Dedifferentiated amniotic fluid mesenchymal stem cell (primary cell): ENCODE measurements at regions not wholly inside any gene's neighbourhood (a gene's known extent, or its start where the extent isn't known, plus 50 kb on each side); places are given as distances from the start of the nearest gene placed in this dataset.

Experiments used
- DNase-seq: peaks from one replicate; pipeline ENCODE4 v3.0.0-alpha.2; 2016; ENCODE audit errors: extremely low spot score

DNA sequence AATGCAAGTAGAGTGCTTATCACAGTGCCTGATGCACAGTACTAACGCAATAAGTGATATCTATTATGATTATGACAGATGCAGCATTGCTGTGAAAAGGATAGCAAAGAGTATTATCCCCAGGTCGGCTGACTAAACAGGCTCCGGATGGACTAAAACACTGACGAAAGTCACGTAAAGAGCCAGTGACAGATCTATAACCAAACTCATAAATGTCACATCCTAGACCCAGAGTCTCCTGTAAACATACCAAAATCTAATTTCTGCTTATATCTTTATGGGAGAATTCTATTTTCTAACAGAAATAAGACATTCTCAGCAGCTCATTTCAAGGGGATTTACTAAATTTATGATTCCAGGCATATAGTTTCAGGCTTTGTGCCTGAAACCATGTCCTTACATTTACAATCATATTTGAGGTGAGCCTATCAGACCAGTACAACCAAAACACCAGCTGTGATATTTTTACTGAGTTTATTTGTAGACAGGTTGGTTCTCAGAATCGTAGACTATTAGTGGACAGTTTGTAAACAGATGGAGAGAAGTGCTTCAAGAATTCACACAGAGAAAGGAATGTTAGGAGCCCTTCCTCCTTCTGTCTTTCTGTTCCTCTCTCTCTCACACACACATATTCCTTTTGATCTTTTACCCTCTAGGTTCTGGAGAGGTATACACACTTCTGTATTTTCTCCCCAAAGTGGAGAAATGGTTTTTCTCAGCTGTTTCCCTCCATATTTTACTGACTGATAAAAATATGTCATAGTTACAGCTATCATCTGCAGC is 52.4 kb upstream of the WDR26 start:
- DNase-seq, result no peak

DNA sequence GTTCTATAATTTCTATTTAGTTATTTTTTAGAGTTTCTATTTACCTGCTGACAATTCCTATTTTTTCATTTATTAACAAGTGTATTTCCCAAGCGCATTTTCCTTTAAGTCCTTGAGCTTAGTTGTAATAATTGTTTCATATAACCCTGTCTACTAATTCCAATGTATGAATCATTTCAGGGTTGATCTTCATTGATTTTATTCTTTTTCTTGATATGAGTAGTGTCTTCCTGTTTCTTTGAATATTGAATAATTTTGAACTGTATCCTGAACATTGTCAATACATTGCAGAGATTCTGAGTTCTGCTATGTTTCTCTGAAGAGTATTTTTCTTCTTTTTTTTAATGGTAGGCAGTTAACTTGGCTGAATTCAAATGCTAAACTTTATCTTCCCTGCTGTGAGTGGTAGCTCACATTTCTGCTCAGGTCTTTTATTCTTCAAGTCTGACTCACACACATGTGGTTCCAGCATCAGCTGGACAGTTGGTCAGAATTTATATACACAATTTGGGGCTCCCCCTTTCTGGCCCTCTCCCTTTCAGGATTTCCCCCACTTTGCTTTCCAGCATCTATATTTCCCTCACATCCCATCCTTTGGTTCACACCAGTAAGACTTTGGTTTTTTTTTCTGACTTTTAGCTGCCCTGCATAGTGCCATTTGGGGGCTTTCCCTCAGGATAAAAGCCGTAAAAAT is 54.4 kb upstream of the WDR26 start:
- DNase-seq, result no peak

DNA sequence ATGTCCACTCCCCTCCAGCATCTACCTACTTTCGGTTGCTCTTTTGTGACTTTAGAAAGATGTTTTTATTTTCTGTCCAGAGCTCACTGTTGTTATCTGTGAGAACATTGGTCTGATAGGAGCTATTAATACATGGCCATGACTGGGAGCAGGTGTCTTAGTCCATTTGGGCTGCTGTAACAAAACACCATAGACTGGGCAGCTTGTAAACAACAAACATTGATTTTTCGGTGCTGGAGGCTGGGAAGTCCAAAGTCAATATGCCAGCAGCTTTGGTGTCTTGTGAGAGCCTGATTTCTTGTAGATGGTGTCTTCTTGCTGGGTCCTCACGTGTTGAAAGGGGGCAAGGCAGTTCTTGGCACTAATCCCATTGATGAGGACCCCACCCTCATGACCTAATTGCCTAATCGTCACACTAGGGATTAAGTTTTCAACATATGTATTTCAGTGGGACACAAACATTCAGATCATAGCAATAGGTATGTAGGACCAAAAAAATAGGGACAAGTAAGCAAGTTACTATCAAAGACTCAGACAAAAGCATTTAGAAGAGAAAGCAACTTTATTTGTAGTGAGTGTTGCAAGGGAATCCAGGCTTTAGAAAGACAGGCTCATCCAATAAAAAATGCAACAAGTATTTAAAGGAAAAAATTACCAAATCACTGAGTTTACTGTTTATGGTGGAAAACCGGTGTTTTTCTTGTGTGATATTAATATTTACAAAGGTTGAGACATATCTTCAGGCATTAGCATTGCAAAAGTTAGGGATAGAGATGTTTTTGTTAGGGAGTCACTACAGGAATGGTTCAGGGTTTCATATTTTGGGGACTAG is 55.2 kb upstream of the WDR26 start:
- no peak for DNase-seq

DNA sequence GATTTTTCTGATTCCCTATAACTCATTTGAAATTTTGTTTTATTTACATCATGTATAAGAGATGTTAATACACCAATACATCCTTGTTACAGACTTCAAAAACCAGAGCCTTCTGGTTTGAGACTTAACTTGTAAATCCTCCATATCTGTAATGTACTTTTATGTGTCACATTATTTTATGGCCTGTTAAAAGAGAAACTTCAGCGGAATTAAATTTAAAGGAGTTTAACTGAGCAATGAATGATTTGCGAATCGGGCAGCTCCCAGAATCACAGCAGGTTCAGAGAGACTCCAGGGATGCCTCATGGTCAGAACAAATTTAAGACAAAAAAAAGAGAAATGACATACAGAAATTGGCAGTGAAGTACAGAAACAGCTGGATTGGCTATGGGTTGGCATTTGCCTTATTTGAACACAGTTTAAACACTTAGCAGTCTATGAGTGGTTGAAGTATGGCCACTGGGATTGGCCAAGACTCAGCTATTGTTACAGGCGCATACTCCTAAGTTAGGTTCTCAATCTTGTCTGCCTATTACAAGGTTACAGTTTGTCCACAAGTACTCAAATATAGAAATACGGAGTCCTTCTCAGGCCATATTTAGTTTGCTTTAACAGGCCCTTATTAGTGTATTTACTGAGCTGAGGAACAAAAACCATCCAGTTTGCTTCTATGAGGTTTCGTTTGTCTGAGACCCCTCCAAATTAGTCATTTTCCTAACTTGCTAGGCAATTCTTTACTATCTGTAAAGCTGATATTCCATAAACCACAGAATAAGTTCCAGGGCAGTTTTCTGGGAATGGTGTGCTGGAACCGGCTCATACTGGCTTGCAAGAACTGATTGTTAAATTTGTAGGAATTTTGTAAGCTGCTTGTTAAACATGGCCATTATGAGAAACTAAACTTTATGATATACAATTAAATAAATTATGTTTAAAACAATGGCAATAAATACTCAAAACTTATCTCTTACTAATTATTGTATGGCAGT is 56.2 kb upstream of the WDR26 start:
- no peak for DNase-seq

DNA sequence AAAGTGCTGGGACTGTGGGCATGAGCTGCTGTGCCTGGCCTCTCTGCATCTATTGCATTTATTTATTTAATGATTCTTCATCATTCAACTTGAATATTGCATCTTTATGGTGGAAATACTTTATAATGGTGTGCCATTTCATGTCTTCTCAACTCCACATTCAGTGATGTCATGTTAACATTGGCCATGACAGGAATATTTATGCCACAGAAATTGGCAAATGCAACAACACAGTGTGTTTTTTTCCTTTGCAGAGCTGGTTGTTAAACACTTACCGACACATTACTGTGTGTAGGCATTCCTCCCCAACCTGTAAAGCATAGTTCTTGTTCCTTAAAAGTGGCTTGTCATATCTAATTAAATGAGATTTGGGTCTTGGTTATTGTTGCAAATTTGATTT is 57.4 kb upstream of the WDR26 start:
- no peak for DNase-seq

DNA sequence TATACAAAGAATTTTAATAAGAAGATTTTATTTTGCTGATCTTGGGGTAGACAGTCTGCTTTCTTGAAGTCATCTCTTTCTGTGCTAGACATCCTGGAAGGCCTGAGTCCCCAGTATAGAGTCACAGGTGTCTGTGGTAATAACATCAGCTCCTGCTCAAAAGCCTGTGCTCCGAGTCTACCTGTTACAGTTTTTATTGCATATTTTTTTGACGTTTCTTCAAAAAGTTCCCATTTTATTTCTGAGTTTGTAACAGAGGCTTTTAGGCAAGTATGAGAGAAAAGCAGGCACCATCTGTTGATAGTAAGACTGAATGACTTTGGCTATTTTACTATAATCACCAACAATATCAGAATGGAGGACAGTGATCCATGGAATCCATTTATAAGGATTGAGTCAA is 58.0 kb upstream of the WDR26 start:
- no peak for DNase-seq

DNA sequence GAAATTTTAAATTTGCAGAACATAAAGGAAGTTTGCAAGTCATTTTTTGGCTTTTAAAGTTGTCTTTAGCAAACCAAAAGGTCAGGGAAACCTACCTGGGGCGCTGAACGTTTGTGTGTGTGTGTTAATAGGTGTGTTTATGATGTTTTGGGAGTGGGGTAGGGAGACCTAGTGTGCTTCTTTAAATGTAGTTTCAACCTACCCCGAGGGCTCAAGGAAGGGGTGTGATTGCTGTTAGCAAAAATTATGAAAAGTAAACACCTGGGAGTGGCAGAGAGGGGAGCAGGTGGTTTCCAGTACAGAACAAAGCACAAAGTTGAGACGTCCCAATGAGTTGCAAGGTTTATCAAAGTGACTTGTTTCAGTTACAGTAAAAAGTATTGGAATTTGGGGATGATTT is 58.7 kb upstream of the WDR26 start:
- DNase-seq, result no peak

DNA sequence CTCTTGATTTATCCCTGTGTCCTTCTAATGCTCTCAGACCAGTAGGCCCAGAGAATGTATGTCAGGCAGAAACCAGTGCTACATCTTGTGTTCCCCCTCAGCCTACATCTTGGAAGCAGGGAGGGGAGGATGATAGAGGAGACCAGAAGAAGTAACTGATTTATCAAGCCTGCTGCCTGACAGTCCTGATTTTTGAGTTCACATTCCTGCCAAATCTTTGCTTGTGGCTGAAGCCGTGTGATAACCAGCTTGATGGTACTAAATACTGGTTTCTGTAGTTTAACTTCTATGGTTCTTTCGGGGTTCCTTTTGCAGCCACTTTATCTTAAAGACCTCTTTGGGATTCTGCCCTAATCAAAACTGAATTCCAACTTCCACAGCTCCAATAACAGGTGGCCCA is 59.7 kb upstream of the WDR26 start:
- no peak for DNase-seq

DNA sequence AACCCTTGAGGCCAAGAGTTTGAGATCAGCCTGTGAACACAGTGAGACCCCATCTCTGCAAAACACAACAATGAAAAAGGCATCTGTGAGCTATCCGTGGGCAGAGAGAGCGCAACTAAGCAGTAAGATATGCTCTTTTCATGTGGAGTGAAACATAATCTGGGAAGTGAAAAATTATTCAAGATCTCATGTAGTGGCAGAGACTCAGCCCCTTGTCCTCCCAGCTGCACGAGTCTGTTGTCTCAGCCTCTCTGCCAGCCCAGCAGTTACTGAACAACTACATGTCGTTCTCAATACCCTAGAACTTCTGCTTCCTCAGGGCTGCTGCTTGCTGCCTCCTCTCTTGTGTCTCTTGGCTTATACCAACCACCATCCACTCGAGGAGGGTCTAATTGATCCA is 61.3 kb upstream of the WDR26 start:
- no peak for DNase-seq

DNA sequence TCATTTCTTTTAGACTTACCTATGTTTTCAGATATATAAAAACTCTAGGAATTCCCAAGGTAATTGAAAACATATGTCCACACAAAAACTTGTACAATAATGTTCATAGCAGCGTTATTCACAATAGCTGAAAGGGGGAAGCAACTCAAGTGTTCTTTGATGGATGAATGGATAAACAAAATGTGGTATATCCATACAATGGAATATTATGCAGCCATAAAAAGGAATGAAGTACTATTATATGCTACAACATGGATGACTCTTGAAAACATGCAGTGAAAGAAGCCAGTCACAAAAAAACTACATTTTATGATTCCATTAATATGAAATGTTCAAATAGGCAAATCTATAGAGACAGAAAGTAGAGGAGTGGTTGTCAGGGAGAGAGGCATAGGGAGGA is 62.2 kb upstream of the WDR26 start:
- no peak for DNase-seq

DNA sequence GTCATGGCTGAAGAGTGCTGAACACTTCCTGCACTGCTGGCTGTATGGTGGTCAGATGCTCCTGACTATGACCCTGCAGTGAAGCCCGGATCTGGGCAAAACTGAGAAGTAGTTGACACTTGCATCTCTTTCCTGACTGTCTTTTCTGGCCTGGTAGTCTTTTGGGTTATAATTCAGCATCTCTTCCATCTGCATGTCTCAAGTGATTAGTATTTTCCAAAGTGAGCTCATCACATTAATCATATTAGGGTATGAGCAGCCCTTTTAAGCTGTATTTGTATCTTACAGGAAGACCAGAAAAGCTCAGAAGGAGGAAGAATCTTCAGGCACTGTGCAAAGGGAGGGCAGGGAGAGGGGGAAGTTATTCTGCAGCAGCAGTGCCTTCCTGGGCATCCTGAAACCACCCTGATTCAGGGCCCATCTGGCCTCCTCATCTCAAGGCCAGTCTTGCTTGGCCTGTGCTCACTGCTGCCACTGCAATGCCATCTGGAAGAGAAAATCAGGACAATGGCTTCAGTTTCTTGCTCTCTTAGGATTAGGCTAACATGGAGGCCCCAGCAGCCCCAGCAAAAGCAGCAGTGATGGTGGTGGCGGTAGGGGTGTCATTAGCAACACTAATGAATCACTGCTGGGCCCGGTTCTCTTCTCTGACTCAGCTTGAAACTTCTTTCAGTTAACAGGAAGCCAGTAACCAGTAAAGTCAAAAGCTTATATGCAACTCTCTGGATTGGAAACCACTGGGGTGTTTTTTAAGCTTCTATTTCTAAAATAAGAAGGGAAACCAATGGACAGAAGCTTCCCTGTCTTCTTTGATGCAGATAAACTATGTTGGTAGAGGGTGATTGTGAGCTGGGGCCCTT is 63.3 kb upstream of the WDR26 start:
- peak; percentile 37 for DNase-seq

DNA sequence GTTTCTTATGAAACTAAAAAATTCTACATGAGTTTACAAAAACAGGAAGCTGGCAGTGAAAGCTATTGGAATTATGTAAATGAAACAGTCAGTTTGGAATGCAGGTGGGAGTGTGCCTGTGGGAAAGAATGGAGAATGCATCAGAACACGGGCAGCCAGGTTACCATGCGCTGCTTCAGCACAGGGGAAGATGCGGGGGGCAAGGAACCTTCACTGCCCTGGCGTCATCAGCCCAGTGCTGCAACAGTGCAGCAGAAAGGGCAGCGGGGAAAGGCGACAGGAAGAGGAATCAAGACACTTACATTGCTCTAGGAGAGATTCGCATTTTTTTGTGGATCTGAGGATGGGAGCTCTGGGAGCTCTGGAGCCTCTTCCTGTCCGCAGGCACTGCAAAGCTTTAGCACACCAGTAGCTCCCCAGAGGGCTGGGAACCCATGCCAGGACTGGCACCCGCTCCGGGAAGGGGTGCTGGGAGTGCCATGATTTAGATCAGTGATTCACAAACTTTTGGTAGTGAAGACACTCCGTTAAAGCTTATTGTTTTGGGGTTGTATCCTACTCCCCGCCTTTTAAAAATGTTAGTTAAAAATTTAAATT is 64.1 kb upstream of the WDR26 start:
- DNase-seq, result peak; percentile 30

DNA sequence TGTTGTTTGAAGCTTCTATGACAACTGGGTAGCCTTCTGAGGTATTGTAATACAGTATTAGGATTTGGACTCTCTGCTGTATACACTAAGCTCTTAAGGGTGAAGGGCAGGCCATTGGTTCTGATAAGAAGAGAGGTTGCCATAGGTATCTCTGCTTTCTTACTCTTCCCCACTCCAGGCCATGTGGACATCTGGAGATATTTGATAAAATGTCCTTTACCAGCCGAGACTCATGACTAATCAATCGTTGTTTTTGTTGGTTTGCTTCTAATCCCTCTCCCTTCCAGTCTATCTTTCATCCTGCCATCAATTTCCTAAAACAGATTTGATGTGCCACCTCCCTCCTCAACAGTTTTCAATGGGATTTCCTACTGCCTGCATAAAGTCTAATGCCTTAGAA is 64.6 kb upstream of the WDR26 start:
- no peak for DNase-seq

DNA sequence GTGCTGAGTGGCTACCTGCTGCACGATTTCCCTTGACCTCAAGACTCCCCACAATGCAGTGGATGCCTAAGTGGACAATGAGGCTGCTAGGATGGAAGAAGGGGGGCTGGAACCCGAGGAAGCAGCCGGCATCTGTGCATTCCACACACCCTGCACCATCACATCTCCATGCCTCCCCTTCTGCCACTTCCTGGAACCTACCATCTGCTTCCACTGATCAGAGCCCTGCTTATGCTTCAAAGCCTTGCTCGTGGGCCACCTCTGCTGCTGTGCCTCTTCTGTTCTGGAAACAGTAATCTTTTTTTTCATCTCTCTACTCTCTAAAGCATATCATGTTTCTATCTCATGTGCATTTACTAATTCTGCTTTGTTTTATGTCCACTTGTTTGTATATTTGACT is 66.2 kb upstream of the WDR26 start:
- no peak for DNase-seq

DNA sequence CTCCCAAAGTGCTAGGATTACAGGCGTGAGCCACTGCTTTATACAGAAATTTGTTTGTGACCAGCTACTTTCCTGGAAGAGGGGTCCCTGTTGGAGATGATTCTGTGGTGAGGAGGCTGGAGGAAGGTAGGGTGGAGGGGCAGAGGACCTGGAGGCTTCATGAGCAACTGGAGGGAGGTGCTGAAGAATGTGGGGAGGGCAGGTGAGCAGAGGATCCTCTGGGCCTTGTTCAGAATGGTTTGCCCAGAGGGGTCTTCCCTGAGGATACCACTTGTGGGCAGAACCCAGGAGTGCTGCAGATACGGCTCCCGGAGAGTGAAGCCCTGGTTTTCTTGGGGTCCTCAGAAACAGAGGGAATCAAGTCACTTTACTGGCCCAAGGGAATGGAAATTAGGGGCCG is 67.2 kb upstream of the WDR26 start:
- no peak for DNase-seq

DNA sequence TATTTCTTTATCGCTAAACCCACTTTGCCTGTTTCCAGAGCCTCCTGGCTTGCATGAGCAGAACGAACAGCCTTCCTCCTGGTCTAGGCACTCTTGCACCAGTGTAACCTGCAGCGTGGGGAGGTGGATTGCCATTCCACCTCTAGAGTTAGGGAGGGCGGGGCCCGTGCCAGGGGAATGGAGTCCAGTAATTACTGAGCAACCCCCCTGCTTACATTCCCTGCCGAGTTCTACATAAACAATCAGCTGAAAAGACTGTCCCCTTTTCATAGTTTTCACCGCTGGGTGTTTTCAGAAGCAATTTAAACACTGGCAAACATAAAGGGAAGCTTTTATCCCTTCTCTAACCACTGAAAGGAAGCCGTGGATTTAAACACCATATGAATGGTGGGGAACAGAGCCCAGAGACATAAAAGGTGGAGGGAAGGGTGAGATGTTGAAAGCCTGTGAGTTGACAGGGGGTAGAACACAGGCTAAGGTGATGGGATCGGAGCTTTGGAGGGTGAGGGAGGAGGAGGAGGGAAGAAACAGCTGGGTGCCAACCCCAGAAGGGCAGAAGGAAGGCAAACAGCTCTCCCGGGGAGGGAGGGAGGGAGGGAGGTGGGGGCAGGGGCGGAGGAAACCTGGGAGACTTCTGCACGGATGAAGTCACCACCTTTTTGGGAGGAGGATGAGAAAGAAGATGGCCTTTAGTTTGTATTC is 68.0 kb upstream of the WDR26 start:
- no peak for DNase-seq

DNA sequence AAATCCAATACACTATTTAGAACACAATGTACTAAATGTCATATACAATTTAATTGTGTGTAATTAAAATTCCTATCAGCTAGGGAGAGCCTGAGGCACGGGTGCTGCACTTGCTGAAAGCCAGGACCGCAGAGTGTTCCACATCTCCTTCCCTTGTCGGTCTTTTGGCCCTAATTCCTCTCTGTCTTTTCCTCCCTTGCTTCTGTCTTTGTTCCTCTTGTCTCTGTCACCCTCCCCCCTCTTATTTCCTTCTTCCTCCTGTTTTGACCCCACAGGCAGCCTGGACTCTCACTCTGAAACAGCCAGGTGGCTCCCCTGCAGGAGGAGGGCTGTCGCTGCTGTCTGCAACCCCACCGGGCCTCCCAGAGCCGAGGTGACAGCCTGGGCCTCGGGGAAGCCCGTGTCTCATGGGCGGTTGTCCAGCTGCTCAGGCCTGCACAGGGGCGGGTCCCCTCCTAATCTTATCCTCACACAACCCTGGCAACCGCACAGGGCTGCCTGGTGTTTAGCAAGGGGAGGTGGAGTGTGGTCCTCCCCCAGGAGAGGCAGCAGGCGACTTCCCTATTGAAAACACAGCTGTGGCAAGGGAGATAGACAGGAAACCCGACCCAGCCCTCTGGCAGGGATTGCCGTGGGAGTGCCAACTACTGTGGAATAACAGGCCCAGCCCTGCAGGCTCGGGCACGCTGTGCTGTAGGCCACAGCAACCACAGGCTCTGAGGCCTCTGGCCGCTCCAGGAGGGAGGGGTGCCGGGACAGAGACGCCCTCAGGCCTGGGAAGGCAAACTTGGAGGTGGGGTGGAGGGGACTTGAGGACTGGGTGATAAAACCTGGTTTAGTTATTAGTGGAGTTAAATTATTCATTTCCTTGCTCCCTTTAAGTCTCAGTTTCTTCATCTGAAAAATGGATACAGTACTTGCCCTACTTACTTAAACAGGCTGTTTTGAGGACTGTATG is 68.8 kb upstream of the WDR26 start:
- DNase-seq, result peak; percentile 92

DNA sequence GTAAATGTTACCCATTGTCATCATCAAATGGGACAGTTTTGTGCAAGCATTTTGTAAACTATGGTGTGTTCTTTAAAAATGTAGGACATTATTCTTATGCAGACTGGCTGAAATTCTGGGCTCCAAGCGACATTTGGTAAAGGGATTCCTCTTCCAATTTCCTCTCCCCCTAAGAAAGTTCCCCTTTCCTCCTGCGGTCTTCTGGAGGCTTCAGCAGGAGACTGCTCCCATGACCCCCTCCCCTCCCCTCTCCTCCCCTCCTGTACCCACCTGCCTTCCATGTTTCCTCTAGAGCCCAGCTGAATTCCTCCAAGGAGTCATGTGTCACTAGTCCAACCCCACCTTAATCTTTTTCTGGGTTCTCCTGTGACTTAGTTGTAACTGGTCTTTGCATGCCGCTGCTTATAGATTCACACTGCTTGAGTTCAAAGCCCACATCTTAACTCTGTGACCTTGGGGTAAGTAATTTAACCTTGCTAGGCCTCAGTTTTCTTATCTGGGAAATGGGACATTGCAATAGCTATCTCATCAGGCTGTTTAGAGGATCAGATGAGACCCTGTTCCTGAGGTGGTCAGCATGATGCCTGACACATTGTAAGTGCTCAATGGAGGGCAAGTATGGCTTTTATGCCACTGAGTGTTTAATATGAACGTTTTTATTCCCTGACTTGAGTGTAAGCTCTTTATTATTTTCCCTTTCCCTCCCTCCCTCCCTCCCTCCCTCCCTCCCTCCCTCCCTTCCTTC is 69.9 kb upstream of the WDR26 start:
- no peak for DNase-seq
